ENCODE measurements at regions not wholly inside any gene's neighbourhood (a gene's known extent, or its start where the extent isn't known, plus 50 kb on each side); places are given as distances from the start of the nearest gene placed in this dataset.
A peak's percentile ranks its signal among the peaks of the same experiment; 100 is the strongest.

DNA sequence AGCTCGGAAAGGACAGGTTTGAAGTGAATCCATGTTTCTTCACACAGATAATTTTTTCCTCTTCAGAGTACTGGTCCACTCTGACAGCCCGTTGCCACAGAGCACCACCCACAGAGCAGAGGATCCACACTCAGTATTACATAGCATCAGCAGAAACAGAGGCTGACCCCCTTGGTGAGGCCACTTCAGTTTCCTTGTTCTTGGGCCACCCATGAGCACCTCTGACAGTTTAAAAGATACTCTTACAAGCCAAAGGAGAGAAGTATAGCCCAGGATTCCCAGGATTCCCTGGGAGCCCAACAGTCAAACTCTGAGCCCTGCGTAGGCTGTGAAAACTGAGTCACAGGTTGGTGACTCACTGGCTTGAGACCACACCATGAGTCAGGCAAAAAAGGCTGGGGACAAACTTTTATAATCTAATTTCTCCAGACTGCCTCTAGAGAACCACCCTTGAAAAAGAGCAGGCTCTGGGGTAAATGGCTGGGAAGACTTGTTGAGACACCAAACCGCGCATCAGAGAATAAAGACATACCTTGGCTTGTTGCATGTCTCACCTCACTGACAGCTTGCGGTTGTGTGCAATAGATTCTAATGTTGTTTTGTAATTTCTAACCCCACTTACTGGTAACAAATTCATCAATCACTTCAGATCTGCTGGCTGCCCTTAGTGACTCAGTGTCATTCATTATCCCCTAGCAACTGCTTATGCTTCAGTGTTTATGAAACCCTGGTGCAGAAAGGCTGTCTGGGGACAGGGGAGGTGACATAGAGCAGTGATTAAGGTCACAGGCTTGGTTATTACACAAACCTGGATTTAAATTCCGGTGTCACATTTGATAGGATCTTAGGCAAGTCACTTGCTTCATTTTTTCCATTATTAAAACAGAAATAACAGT is 56.9 kb upstream of the PRSS23 start:
- ChIA-PET CTCF (interaction anchor here (0.7 to 1.3 kb wide), 3 partner anchors 42 to 134 kb away, joined by 3 to 4 read pairs (median 3); no protein-coding TSS in a partner anchor), POLR2A (no interaction called here)
- Histone ChIP-seq H3K4me1 (ENCODE audit: control insufficient read depth, insufficient read depth, low read length) (0 out of 2 replicates have a peak, but pooled peaks cover 3% of the 10 kb centered on the region), H3K9me3 (ENCODE audit: control insufficient read depth, insufficient read depth, low read depth, low read length) (no peaks in the 10 kb centered on the region), H3K27ac (ENCODE audit: extremely low read depth, low read depth, low read length) (peak overlapping the region; percentile 27; the same call in 1 of the 2 replicates), H3K4me3 (ENCODE audit: low read depth, low read length) (no peak overlapping the region), H3K36me3 (ENCODE audit: control insufficient read depth in 2 of 2, insufficient read depth in 1 of 2, low read length in 2 of 2) (no peaks in the 10 kb centered on the region)
- TF ChIP-seq ZNF600 (tag by site-specific recombination; IDR thresholded peaks at IDR 0.05) (0 out of 2 replicates have a peak, but pooled peaks have one; percentile 18), ZNF433 (tag by site-specific recombination; IDR thresholded peaks at IDR 0.05; ENCODE audit: low read depth) (no peak), GLIS1 (tag by site-specific recombination; IDR thresholded peaks at IDR 0.05) (peak; percentile 81), ZFHX2 (tag by site-specific recombination; conservative IDR thresholded peaks at IDR 0.05) (no peak; the same call in 1 of the 2 replicates), ZNF37A (tag by site-specific recombination; IDR thresholded peaks at IDR 0.05) (no peak), KLF10 (tag by site-specific recombination; IDR thresholded peaks at IDR 0.05) (peak; percentile 48; the same call in 1 of the 2 replicates), ZNF660 (tag by site-specific recombination; IDR thresholded peaks at IDR 0.05) (peak; percentile 72; the same call in 1 of the 2 replicates), OSR2 (tag by site-specific recombination; IDR thresholded peaks at IDR 0.05) (no peak), WT1 (tag by site-specific recombination; IDR thresholded peaks at IDR 0.05) (no peak), ZNF626 (tag by site-specific recombination; IDR thresholded peaks at IDR 0.05) (no peak), ZNF366 (tag by site-specific recombination; conservative IDR thresholded peaks at IDR 0.05) (peak; percentile 60; the same call in 1 of the 2 replicates), MZF1 (tag by site-specific recombination; IDR thresholded peaks at IDR 0.05; ENCODE audit: borderline replicate concordance) (no peak), ZNF10 (tag by site-specific recombination; IDR thresholded peaks at IDR 0.05) (0 out of 2 replicates have a peak, but pooled peaks have one; percentile 45), ZNF701 (tag by site-specific recombination; IDR thresholded peaks at IDR 0.05) (no peak), ZBTB17 (tag by site-specific recombination; IDR thresholded peaks at IDR 0.05) (peak; percentile 75), KLF1 (tag by site-specific recombination; IDR thresholded peaks at IDR 0.05) (no peak), ZNF24 (tag by site-specific recombination; IDR thresholded peaks at IDR 0.05) (peak; percentile 56; the same call in 1 of the 2 replicates)
- TF ChIP-seq, protein P1, sequence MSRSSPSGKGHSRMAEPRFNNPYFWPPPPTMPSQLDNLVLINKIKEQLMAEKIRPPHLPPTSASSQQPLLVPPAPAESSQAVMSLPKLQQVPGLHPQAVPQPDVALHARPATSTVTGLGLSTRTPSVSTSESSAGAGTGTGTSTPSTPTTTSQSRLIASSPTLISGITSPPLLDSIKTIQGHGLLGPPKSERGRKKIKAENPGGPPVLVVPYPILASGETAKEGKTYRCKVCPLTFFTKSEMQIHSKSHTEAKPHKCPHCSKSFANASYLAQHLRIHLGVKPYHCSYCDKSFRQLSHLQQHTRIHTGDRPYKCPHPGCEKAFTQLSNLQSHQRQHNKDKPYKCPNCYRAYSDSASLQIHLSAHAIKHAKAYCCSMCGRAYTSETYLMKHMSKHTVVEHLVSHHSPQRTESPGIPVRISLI (tag by site-specific recombination; IDR thresholded peaks at IDR 0.05), result 0 out of 2 replicates have a peak, but pooled peaks have one; percentile 22
- TF ChIP-seq, protein P2, sequence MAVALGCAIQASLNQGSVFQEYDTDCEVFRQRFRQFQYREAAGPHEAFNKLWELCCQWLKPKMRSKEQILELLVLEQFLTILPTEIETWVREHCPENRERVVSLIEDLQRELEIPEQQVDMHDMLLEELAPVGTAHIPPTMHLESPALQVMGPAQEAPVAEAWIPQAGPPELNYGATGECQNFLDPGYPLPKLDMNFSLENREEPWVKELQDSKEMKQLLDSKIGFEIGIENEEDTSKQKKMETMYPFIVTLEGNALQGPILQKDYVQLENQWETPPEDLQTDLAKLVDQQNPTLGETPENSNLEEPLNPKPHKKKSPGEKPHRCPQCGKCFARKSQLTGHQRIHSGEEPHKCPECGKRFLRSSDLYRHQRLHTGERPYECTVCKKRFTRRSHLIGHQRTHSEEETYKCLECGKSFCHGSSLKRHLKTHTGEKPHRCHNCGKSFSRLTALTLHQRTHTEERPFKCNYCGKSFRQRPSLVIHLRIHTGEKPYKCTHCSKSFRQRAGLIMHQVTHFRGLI (tag by site-specific recombination; IDR thresholded peaks at IDR 0.05), result peak; percentile 77; the same call in 1 of the 2 replicates
- TF ChIP-seq, protein P3, sequence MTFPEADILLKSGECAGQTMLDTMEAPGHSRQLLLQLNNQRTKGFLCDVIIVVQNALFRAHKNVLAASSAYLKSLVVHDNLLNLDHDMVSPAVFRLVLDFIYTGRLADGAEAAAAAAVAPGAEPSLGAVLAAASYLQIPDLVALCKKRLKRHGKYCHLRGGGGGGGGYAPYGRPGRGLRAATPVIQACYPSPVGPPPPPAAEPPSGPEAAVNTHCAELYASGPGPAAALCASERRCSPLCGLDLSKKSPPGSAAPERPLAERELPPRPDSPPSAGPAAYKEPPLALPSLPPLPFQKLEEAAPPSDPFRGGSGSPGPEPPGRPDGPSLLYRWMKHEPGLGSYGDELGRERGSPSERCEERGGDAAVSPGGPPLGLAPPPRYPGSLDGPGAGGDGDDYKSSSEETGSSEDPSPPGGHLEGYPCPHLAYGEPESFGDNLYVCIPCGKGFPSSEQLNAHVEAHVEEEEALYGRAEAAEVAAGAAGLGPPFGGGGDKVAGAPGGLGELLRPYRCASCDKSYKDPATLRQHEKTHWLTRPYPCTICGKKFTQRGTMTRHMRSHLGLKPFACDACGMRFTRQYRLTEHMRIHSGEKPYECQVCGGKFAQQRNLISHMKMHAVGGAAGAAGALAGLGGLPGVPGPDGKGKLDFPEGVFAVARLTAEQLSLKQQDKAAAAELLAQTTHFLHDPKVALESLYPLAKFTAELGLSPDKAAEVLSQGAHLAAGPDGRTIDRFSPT (tag by site-specific recombination; IDR thresholded peaks at IDR 0.05), result no peak; the same call in 1 of the 2 replicates
- TF ChIP-seq, protein P4, sequence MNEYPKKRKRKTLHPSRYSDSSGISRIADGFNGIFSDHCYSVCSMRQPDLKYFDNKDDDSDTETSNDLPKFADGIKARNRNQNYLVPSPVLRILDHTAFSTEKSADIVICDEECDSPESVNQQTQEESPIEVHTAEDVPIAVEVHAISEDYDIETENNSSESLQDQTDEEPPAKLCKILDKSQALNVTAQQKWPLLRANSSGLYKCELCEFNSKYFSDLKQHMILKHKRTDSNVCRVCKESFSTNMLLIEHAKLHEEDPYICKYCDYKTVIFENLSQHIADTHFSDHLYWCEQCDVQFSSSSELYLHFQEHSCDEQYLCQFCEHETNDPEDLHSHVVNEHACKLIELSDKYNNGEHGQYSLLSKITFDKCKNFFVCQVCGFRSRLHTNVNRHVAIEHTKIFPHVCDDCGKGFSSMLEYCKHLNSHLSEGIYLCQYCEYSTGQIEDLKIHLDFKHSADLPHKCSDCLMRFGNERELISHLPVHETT (tag by site-specific recombination; IDR thresholded peaks at IDR 0.05), result 0 out of 2 replicates have a peak, but pooled peaks have one; percentile 20
- TF ChIP-seq, protein P5, sequence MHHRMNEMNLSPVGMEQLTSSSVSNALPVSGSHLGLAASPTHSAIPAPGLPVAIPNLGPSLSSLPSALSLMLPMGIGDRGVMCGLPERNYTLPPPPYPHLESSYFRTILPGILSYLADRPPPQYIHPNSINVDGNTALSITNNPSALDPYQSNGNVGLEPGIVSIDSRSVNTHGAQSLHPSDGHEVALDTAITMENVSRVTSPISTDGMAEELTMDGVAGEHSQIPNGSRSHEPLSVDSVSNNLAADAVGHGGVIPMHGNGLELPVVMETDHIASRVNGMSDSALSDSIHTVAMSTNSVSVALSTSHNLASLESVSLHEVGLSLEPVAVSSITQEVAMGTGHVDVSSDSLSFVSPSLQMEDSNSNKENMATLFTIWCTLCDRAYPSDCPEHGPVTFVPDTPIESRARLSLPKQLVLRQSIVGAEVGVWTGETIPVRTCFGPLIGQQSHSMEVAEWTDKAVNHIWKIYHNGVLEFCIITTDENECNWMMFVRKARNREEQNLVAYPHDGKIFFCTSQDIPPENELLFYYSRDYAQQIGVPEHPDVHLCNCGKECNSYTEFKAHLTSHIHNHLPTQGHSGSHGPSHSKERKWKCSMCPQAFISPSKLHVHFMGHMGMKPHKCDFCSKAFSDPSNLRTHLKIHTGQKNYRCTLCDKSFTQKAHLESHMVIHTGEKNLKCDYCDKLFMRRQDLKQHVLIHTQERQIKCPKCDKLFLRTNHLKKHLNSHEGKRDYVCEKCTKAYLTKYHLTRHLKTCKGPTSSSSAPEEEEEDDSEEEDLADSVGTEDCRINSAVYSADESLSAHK (tag by site-specific recombination; IDR thresholded peaks at IDR 0.05), result no peak
- TF ChIP-seq, protein P6, sequence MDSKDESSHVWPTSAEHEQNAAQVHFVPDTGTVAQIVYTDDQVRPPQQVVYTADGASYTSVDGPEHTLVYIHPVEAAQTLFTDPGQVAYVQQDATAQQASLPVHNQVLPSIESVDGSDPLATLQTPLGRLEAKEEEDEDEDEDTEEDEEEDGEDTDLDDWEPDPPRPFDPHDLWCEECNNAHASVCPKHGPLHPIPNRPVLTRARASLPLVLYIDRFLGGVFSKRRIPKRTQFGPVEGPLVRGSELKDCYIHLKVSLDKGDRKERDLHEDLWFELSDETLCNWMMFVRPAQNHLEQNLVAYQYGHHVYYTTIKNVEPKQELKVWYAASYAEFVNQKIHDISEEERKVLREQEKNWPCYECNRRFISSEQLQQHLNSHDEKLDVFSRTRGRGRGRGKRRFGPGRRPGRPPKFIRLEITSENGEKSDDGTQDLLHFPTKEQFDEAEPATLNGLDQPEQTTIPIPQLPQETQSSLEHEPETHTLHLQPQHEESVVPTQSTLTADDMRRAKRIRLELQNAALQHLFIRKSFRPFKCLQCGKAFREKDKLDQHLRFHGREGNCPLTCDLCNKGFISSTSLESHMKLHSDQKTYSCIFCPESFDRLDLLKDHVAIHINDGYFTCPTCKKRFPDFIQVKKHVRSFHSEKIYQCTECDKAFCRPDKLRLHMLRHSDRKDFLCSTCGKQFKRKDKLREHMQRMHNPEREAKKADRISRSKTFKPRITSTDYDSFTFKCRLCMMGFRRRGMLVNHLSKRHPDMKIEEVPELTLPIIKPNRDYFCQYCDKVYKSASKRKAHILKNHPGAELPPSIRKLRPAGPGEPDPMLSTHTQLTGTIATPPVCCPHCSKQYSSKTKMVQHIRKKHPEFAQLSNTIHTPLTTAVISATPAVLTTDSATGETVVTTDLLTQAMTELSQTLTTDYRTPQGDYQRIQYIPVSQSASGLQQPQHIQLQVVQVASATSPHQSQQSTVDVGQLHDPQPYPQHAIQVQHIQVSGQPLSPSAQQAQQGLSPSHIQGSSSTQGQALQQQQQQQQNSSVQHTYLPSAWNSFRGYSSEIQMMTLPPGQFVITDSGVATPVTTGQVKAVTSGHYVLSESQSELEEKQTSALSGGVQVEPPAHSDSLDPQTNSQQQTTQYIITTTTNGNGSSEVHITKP (tag by site-specific recombination; IDR thresholded peaks at IDR 0.05), result peak; percentile 26; the same call in 1 of the 2 replicates

Data from HEK293 (cell line).